Cardiac muscle cell (in vitro differentiated cells and primary cell): ENCODE measurements at regions not wholly inside any gene's neighbourhood (a gene's known extent, or its start where the extent isn't known, plus 50 kb on each side); places are given as distances from the start of the nearest gene placed in this dataset.

Experiments used
- DNase-seq, 2 donors: peaks; one replicate each; pipeline versions ENCODE4 v3.0.0 to v3.0.0-alpha.2; 2010 to 2017; ENCODE audit warnings: low read depth in 1 of 2, low spot score in 1 of 2
- H3K27ac ChIP-seq: fragments of 200-600 bp; sonication (generic); 2 replicates; pipeline ENCODE4 v1.5.1; 2016
- H3K27me3 ChIP-seq: fragments of 200-600 bp; sonication (generic); 2 replicates; pipeline ENCODE4 v1.6.0; 2016; ENCODE audit warnings: control low read depth
- H3K36me3 ChIP-seq: fragments of 200-600 bp; sonication (generic); 2 replicates; pipeline ENCODE4 v1.5.1; 2016; ENCODE audit warnings: control low read depth
- H3K4me1 ChIP-seq: fragments of 200-600 bp; sonication (generic); 2 replicates; pipeline ENCODE4 v1.8.1; 2017; ENCODE audit warnings: low read depth, mild to moderate bottlenecking, mixed run types
- H3K4me3 ChIP-seq: fragments of 200-600 bp; sonication (generic); 2 replicates; pipeline ENCODE4 v1.5.1; 2016; ENCODE audit warnings: mild to moderate bottlenecking
- H3K9me3 ChIP-seq: fragments of 200-600 bp; sonication (generic); 2 replicates; pipeline ENCODE4 v1.5.1; 2017; ENCODE audit warnings: low read depth, mild to moderate bottlenecking, control low read depth
- CTCF ChIP-seq: IDR thresholded peaks from 2 replicates; pipeline ENCODE4 v1.5.1; 2012; ENCODE audit warnings: low read depth, mild to moderate bottlenecking, low read length

- Histone ChIP-seq H3K9me3 (no peaks in the 10 kb centered on the region), H3K4me3 (no peak overlapping the region), H3K4me1 (no peaks in the 10 kb centered on the region), H3K27ac (no peak overlapping the region), H3K27me3 (no peaks in the 10 kb centered on the region), H3K36me3 (no peaks in the 10 kb centered on the region)
- no peak for DNase-seq
- TF ChIP-seq CTCF, result no peak
Observed at GRCh38 chr13:76713280-76713679, 172.9 kb downstream of the KCTD12 start.

GRCh38 chr13:76711550-76712182 lies 174.5 kb downstream of the KCTD12 start:
- Histone ChIP-seq H3K4me3 (no peak overlapping the region), H3K36me3 (no peaks in the 10 kb centered on the region), H3K9me3 (no peaks in the 10 kb centered on the region), H3K27ac (no peak overlapping the region), H3K27me3 (no peaks in the 10 kb centered on the region), H3K4me1 (no peaks in the 10 kb centered on the region)
- peak in 1 of 2 donors; percentile 98 for DNase-seq
- TF ChIP-seq CTCF, result no peak

GRCh38 chr13:76709851-76710250 lies 176.4 kb downstream of the KCTD12 start:
- no peak for TF ChIP-seq CTCF

GRCh38 chr13:76708138-76708688 lies 178.0 kb downstream of the KCTD12 start:
- peaks cover 11% of the 10 kb centered on the region for H3K4me1 ChIP-seq
- no peaks in the 10 kb centered on the region for H3K36me3 ChIP-seq
- no peaks in the 10 kb centered on the region for H3K27me3 ChIP-seq
- no peak for DNase-seq
- H3K27ac ChIP-seq, result no peak overlapping the region
- no peak for TF ChIP-seq CTCF
- no peak overlapping the region for H3K4me3 ChIP-seq
- H3K9me3 ChIP-seq, result no peaks in the 10 kb centered on the region

More at GRCh38 chr13:76709851-76710250, 176.4 kb downstream of the KCTD12 start:
- H3K4me3 ChIP-seq, result no peak overlapping the region
- H3K27me3 ChIP-seq, result no peaks in the 10 kb centered on the region
- H3K9me3 ChIP-seq, result no peaks in the 10 kb centered on the region
- H3K4me1 ChIP-seq, result no peaks in the 10 kb centered on the region
- DNase-seq, result no peak
- no peak overlapping the region for H3K27ac ChIP-seq
- no peaks in the 10 kb centered on the region for H3K36me3 ChIP-seq

- no peaks in the 10 kb centered on the region for H3K36me3 ChIP-seq
- no peaks in the 10 kb centered on the region for H3K9me3 ChIP-seq
- no peaks in the 10 kb centered on the region for H3K27me3 ChIP-seq
- no peak overlapping the region for H3K4me3 ChIP-seq
- no peak overlapping the region for H3K27ac ChIP-seq
- H3K4me1 ChIP-seq, result peaks cover 13% of the 10 kb centered on the region
- no peak for TF ChIP-seq CTCF
- DNase-seq, result peak in 1 of 2 donors; percentile 54
Observed at GRCh38 chr13:76707360-76707759, 178.8 kb downstream of the KCTD12 start.
